ENCODE measurements at regions not wholly inside any gene's neighbourhood (a gene's known extent, or its start where the extent isn't known, plus 50 kb on each side); places are given as distances from the start of the nearest gene placed in this dataset.

- DNase-seq: no peak
- no peak overlapping the region for H3K27ac Mint-ChIP-seq
- H3K4me1 Mint-ChIP-seq (ENCODE audit: low read depth): peaks cover 3% of the 10 kb centered on the region
- H3K4me3 Mint-ChIP-seq: no peak overlapping the region
- no peaks in the 10 kb centered on the region for H3K27me3 Mint-ChIP-seq
- H3K36me3 Mint-ChIP-seq (ENCODE audit: low read depth): no peaks in the 10 kb centered on the region
- H3K9me3 Mint-ChIP-seq: no peaks in the 10 kb centered on the region
These were observed 196.2 kb upstream of the TARS1 start for GRCh38 chr5:33244441-33245150.

DNA sequence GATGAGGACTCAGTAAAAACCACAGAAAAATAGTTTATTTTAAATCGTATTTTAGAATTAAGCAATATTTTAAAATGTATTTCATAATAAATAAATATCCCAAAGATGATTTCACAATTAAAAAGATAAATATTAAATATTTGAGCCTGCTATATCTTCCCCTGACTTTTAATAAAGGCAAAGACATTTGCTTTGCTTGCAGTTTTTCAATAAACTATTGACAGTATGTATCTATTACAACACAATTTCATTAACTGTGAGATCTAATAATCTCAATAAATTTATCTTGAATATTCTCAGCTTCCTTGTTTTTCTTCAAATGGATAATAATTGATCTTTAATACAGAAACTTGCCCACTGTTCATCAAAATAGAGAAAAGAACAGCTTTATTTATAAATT lies 186.2 kb upstream of the TARS1 start:
- Mint-ChIP-seq H3K36me3 (ENCODE audit: low read depth) (no peaks in the 10 kb centered on the region), H3K27ac (no peak overlapping the region), H3K4me1 (ENCODE audit: low read depth) (no peaks in the 10 kb centered on the region), H3K9me3 (no peaks in the 10 kb centered on the region), H3K4me3 (no peak overlapping the region), H3K27me3 (no peaks in the 10 kb centered on the region)
- DNase-seq: no peak

DNA sequence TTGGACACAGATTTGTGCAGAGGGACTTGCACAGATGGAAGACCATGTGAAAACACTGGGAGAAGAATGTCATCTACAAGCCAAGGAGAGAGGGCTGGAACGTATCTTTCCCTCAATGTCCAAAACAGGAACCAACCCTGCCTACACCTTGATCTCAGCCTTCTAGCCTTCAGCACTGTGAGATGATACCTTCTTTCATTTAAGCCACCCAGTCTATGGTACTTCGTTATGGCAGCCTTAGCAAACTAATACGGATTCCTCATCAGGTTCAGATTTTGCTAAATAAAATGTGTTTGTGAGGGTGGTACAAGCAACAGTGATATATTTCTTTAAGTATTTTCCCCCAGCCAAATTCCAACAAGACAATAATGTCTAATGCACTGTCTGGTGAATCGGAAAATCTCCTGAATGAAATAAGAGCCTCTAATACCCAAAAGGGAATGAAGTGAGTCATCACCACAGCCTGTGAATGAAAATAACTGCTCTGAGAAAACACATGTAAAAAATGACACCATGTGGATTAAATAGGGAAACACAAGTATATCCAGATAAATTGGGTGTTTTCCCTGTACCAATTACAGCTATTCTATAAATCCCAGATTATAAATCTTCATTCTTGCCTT lies 182.8 kb upstream of the TARS1 start:
- no peaks in the 10 kb centered on the region for H3K4me1 Mint-ChIP-seq (ENCODE audit: low read depth)
- DNase-seq: no peak
- H3K27ac Mint-ChIP-seq: no peak overlapping the region

DNA sequence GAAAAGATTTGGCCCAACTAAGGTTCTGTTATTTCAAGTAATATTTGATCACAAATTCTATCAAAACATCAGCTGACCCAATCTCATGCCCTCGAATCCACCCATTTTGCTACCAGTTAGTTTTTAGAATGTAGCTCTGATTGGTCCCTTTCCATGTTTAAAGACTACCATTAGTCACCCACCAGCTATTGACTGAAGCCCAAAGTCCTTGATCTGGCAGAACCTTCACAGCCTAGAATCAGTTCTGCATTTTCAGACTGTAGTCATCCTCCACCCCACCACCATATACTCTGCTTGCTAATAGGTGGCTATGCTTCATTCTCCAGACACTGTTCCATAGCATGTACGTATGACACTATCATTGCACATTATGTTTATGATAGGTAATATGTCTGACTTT lies 182.2 kb upstream of the TARS1 start:
- Mint-ChIP-seq H3K4me1 (ENCODE audit: low read depth) (no peaks in the 10 kb centered on the region), H3K36me3 (ENCODE audit: low read depth) (no peaks in the 10 kb centered on the region), H3K9me3 (peaks cover 9% of the 10 kb centered on the region), H3K27me3 (no peaks in the 10 kb centered on the region), H3K4me3 (no peak overlapping the region), H3K27ac (no peak overlapping the region)
- DNase-seq: no peak

More for the DNA sequence above, 182.8 kb upstream of the TARS1 start:
- Mint-ChIP-seq H3K9me3 (peaks cover 6% of the 10 kb centered on the region), H3K36me3 (ENCODE audit: low read depth) (no peaks in the 10 kb centered on the region), H3K27me3 (no peaks in the 10 kb centered on the region), H3K4me3 (no peak overlapping the region)

- DNase-seq: no peak
- no peak overlapping the region for H3K27ac Mint-ChIP-seq
These were observed 180.7 kb upstream of the TARS1 start for GRCh38 chr5:33260098-33260497.

DNA sequence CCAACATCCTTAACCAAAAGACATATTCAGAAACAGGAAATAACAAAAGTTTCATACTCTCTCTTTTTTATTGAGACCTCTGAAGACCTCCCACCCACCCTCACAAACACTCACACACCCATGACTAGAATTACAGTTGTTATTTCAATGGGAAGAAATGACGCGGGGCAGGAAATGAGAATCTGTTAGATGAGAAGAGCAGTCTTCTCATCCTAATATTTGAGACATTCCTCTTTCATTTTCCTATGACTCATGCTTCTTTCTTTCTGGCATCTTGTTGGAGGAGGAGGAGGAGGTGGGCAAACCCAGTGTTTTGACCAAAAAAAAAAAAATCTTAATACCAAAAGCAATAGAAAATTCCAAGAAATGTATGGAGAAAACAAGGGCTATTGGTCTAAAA lies 179.5 kb upstream of the TARS1 start:
- no peaks in the 10 kb centered on the region for H3K27me3 Mint-ChIP-seq
- H3K9me3 Mint-ChIP-seq: peaks cover 21% of the 10 kb centered on the region
- no peaks in the 10 kb centered on the region for H3K36me3 Mint-ChIP-seq (ENCODE audit: low read depth)
- no peak for DNase-seq
- H3K4me3 Mint-ChIP-seq: no peak overlapping the region
- H3K4me1 Mint-ChIP-seq (ENCODE audit: low read depth): no peaks in the 10 kb centered on the region
- no peak overlapping the region for H3K27ac Mint-ChIP-seq

More at GRCh38 chr5:33260098-33260497, 180.7 kb upstream of the TARS1 start:
- Mint-ChIP-seq H3K27me3 (no peaks in the 10 kb centered on the region), H3K9me3 (peaks cover 21% of the 10 kb centered on the region), H3K4me1 (ENCODE audit: low read depth) (no peaks in the 10 kb centered on the region), H3K36me3 (ENCODE audit: low read depth) (no peaks in the 10 kb centered on the region), H3K4me3 (no peak overlapping the region)

DNA sequence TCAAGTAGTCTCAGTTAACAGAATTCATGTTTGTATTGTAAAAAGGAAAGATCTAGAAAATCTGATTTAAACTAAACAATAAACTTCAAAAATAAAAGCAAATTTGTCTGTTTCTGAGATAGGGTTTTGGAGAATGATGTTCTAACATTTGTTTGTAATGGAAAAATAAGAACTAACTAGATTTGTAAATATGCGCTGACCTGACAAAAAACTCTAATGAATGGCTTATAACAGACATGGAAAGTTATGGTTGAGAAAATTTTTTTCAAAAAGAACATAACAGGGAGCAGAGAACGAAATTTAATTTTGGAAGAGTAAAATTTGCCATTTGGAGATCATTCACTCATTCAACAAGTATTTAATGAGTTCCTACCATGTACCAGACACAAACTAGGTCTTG lies 179.0 kb upstream of the TARS1 start:
- peaks cover 21% of the 10 kb centered on the region for H3K9me3 Mint-ChIP-seq
- H3K27ac Mint-ChIP-seq: no peak overlapping the region
- no peaks in the 10 kb centered on the region for H3K27me3 Mint-ChIP-seq
- DNase-seq: no peak
- H3K4me1 Mint-ChIP-seq (ENCODE audit: low read depth): no peaks in the 10 kb centered on the region
- H3K36me3 Mint-ChIP-seq (ENCODE audit: low read depth): no peaks in the 10 kb centered on the region
- H3K4me3 Mint-ChIP-seq: no peak overlapping the region

GRCh38 chr5:33267801-33268200 lies 173.0 kb upstream of the TARS1 start:
- Mint-ChIP-seq H3K27ac (no peak overlapping the region), H3K9me3 (peaks cover 15% of the 10 kb centered on the region), H3K4me1 (ENCODE audit: low read depth) (no peaks in the 10 kb centered on the region), H3K4me3 (no peak overlapping the region), H3K27me3 (no peaks in the 10 kb centered on the region), H3K36me3 (ENCODE audit: low read depth) (no peaks in the 10 kb centered on the region)
- DNase-seq: no peak

DNA sequence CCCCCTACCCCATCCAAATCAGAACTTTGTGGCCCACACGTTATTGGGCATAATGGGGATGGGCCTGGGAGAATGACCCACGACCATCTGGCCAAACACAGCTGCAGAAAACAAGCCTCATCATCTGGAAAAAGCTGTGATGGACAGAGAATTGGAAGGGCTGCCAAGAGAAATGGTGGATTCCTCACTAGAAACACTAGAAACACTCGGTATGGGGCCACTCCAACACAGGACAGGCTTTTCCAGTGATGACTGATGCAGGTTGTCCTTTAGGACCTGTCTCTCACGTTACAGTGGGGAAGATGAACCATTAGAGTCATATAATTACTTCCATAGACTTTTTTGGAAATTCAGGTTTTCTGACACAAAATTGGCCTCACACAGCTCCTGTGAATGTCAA lies 172.4 kb upstream of the TARS1 start:
- H3K36me3 Mint-ChIP-seq (ENCODE audit: low read depth): no peaks in the 10 kb centered on the region
- no peak overlapping the region for H3K4me3 Mint-ChIP-seq
- H3K9me3 Mint-ChIP-seq: peaks cover 14% of the 10 kb centered on the region
- no peaks in the 10 kb centered on the region for H3K27me3 Mint-ChIP-seq
- H3K4me1 Mint-ChIP-seq (ENCODE audit: low read depth): no peaks in the 10 kb centered on the region
- H3K27ac Mint-ChIP-seq: no peak overlapping the region
- DNase-seq: no peak

- no peaks in the 10 kb centered on the region for H3K4me1 Mint-ChIP-seq (ENCODE audit: low read depth)
- DNase-seq: no peak
- H3K27ac Mint-ChIP-seq: no peak overlapping the region
- no peak overlapping the region for H3K4me3 Mint-ChIP-seq
- no peaks in the 10 kb centered on the region for H3K9me3 Mint-ChIP-seq
- H3K36me3 Mint-ChIP-seq (ENCODE audit: low read depth): no peaks in the 10 kb centered on the region
- no peaks in the 10 kb centered on the region for H3K27me3 Mint-ChIP-seq
These were observed 170.1 kb upstream of the TARS1 start for GRCh38 chr5:33270671-33271070.

DNA sequence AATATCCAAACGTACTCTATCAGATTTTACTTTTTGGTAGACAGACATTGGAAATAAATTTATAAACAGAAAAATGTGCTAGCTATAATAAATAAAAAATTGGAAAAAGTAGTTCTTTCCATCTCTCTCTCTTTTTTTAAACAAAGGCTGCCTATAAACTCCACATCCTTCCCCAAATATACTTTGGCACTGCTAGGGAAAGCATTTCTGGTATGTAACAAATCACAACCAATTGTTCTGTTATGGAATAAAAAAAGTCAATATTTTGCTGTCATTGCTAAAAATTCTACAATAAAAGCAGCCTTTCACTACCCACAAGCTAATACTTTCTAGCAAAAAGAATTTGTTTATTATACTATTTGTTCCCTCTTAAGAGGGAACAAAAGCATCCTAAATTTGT lies 169.2 kb upstream of the TARS1 start:
- no peak overlapping the region for H3K4me3 Mint-ChIP-seq
- no peak overlapping the region for H3K27ac Mint-ChIP-seq
- H3K27me3 Mint-ChIP-seq: no peaks in the 10 kb centered on the region
- no peaks in the 10 kb centered on the region for H3K9me3 Mint-ChIP-seq
- no peaks in the 10 kb centered on the region for H3K4me1 Mint-ChIP-seq (ENCODE audit: low read depth)
- no peaks in the 10 kb centered on the region for H3K36me3 Mint-ChIP-seq (ENCODE audit: low read depth)
- no peak for DNase-seq

- H3K27me3 Mint-ChIP-seq: no peaks in the 10 kb centered on the region
- no peak for DNase-seq
- H3K27ac Mint-ChIP-seq: no peak overlapping the region
- no peak overlapping the region for H3K4me3 Mint-ChIP-seq
- no peaks in the 10 kb centered on the region for H3K36me3 Mint-ChIP-seq (ENCODE audit: low read depth)
- H3K4me1 Mint-ChIP-seq (ENCODE audit: low read depth): no peaks in the 10 kb centered on the region
- no peaks in the 10 kb centered on the region for H3K9me3 Mint-ChIP-seq
These were observed 168.5 kb upstream of the TARS1 start for GRCh38 chr5:33272288-33272687.

- Mint-ChIP-seq H3K4me1 (ENCODE audit: low read depth) (no peaks in the 10 kb centered on the region), H3K9me3 (peaks cover 5% of the 10 kb centered on the region), H3K36me3 (ENCODE audit: low read depth) (no peaks in the 10 kb centered on the region), H3K27ac (no peak overlapping the region), H3K27me3 (no peaks in the 10 kb centered on the region), H3K4me3 (no peak overlapping the region)
- DNase-seq: no peak
These were observed 166.8 kb upstream of the TARS1 start for GRCh38 chr5:33273985-33274384.

- DNase-seq: no peak
- no peaks in the 10 kb centered on the region for H3K27me3 Mint-ChIP-seq
These were observed 165.4 kb upstream of the TARS1 start for GRCh38 chr5:33275391-33275790.

DNA sequence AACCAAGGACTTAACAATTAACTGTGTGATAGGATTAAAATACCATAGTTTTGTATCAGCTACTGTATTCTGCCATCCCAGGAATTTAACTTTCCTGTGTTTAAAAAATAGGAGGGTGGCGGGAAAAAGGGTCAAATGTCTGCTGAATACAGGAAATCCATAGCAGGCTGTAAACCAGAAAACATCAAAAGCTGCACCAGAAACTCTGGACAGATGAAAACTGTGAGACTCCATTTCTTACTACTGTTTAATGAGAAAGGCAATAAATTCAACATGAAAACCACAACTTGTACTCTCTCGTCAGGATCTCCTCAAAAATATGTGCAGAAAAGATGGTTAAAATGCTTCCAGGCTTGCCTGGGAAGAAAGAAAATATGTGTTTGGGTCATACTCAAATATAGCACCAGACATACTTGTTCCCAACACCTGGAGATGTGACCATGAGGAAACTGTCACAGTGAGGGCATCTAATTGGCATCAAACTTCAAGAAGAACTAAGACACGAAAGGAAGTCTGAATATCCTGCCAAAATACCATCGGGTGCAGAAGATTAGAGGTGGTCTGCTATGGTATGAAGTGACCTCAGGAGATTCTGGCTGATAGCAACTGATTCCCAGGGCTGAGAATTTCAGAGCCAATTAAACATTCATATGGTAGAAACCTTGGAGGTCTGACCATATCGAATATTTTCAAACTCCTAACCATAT lies 164.7 kb upstream of the TARS1 start:
- Mint-ChIP-seq H3K4me1 (ENCODE audit: low read depth) (no peaks in the 10 kb centered on the region), H3K4me3 (no peak overlapping the region), H3K27me3 (no peaks in the 10 kb centered on the region), H3K27ac (no peak overlapping the region), H3K36me3 (ENCODE audit: low read depth) (no peaks in the 10 kb centered on the region), H3K9me3 (peaks cover 5% of the 10 kb centered on the region)
- DNase-seq: no peak

More at GRCh38 chr5:33275391-33275790, 165.4 kb upstream of the TARS1 start:
- no peaks in the 10 kb centered on the region for H3K4me1 Mint-ChIP-seq (ENCODE audit: low read depth)
- peaks cover 5% of the 10 kb centered on the region for H3K9me3 Mint-ChIP-seq
- H3K4me3 Mint-ChIP-seq: no peak overlapping the region
- no peak overlapping the region for H3K27ac Mint-ChIP-seq
- no peaks in the 10 kb centered on the region for H3K36me3 Mint-ChIP-seq (ENCODE audit: low read depth)

Data from activated T-cell treated with anti-CD3 and anti-CD28 coated beads, Interleukin-2, amount 50 U/mL, for 24 hours (primary cell).